Spleen (tissue), 11 donors: ENCODE measurements at regions not wholly inside any gene's neighbourhood (a gene's known extent, or its start where the extent isn't known, plus 50 kb on each side); places are given as distances from the start of the nearest gene placed in this dataset.
"Not testable (repeated sequence)": the region's sequence is repeated elsewhere in the genome, so short reads cannot be mapped to it uniquely, and the experiment has no call there.

Source experiments
- DNase-seq: peaks from one replicate; pipeline ENCODE4 v3.0.0-alpha.2; 2020
- H3K27ac ChIP-seq, 8 donors: fragments of 200-600 bp; sonication (generic) in 7 of 8; 1 replicate in 4 of 8; 2 replicates in 4 of 8; pipeline versions ENCODE4 v1.5.0 to v1.8.0; 2016 to 2021; ENCODE audit warnings: inconsistent platforms in 4 of 8, mild to moderate bottlenecking in 4 of 8, moderate library complexity in 1 of 8
- H3K27me3 ChIP-seq, 7 donors: fragments of 200-600 bp; sonication (generic) in 6 of 7; replicated peaks in 1 of 7; 1 replicate in 4 of 7; 2 replicates in 3 of 7; pipeline versions ENCODE4 v1.5.0 to v1.8.0; 2016 to 2021; ENCODE audit warnings: inconsistent platforms in 3 of 7, mild to moderate bottlenecking in 1 of 7
- H3K36me3 ChIP-seq, 6 donors: fragments of 200-600 bp; sonication (generic) in 5 of 6; 1 replicate in 4 of 6; 2 replicates in 2 of 6; pipeline versions ENCODE4 v1.5.0 to v1.8.0; 2016 to 2021; ENCODE audit warnings: inconsistent platforms in 2 of 6
- H3K4me1 ChIP-seq, 6 donors: fragments of 200-600 bp; sonication (generic) in 5 of 6; 1 replicate in 3 of 6; 2 replicates in 3 of 6; pipeline versions ENCODE4 v1.5.0 to v1.8.0; 2016 to 2021; ENCODE audit warnings: inconsistent platforms in 3 of 6
- H3K4me3 ChIP-seq, 8 donors: fragments of 200-600 bp; sonication (generic) in 7 of 8; 1 replicate in 4 of 8; 2 replicates in 4 of 8; pipeline versions ENCODE4 v1.5.0 to v1.8.0; 2016 to 2021; ENCODE audit warnings: inconsistent platforms in 4 of 8, mild to moderate bottlenecking in 4 of 8, moderate library complexity in 2 of 8
- H3K9me3 ChIP-seq, 8 donors: fragments of 200-600 bp; sonication (generic) in 7 of 8; 1 replicate in 4 of 8; 2 replicates in 4 of 8; pipeline versions ENCODE4 v1.5.0 to v1.8.0; 2016 to 2021; ENCODE audit warnings: inconsistent platforms in 4 of 8
- POLR2AphosphoS5 ChIP-seq, 3 donors: sonication (generic); formaldehyde crosslinking; IDR thresholded peaks; one replicate each; pipeline ENCODE4 v1.5.1; 2017; ENCODE audit warnings: antibody characterized with exemption in 3 of 3
- WGBS, 5 donors: extraction: QIAGEN DNeasy Blood & Tissue Kit in 3 of 5; methylation state at CpG; one replicate each; pipeline versions ENCODE4 v1.1.5 to v1.1.7; 2013 to 2018; 5-methylcytosine and 5-hydroxymethylcytosine counted together
- intact Hi-C: fragments of 100-400 bp; cut with DNase I; formaldehyde crosslinking; loops from one replicate; pipeline ENCODE4 v1.15.0; 2023; ENCODE audit warnings: low total_unique reads
- donor health status: healthy with polysubstance abuse.
- donor health status: DM: no; HTN: no; CAD: no; lungs with moderate emphysema.
- donor health status: DM: no; HTN: no; CAD: no.
- donor health status: Bipolar disorder and iron deficiency.
- donor health status: healthy.
- donor health status: DM: no; HTN: no; CAD: no.
- donor health status: DM: yes; HTN: yes; CAD: no.

DNA sequence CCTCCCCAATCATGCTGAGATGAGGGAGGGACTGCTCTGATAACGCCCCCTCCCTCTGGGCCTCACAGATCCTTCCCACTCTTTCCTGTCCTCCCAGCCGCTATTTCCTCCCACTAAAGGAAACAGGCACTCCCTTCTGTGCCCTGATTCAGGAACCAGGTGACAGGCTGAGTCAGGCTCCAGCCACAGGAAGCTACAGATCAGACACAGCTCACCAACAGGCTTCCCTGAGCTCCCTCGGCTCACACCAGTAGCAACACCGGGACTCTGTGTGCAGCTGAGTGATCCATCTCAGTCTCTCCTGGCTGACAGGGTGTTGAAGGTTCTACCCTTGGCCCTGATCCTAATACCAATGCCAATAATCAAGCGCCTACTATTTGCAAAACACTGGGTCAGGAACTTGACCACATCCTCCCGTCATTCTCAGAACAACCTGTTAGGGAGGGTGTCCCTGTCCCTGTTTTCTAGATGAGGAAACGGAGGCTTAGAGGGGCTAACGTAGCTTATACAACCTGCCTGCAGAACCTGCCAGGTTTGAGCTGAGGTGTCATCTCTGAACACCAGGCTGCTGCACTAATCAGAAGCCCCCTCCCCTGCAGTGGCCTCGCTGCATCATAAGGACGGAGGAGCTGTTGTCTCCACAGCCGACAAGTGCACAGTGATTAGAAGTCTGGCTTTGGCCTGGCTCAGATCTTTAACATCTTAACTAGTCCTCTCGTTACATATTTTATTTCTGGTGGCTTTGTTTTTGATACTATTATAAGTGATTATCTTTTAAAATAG, 126.3 kb downstream of the LRRC37A3 start:
- H3K4me1 ChIP-seq = peaks cover 0 to 41% (median 14%) of the 10 kb centered on the region in 6 donors
- peaks cover 0 to 83% (median 10%) of the 10 kb centered on the region in 6 donors for H3K36me3 ChIP-seq
- peak overlapping the region in 5 of 8 donors; percentile 37 to 84 (median 72) for H3K27ac ChIP-seq
- peak in 2 of 3 donors; percentile 64 to 74 for TF ChIP-seq POLR2AphosphoS5 (IDR thresholded peaks at IDR 0.05)
- H3K9me3 ChIP-seq, H3K27me3 ChIP-seq, intact Hi-C loops, DNase-seq: not testable (repeated sequence)
- WGBS, 5 donors = 27 to 42% (median 36%) methylated on average over 9 to 12 of the region's 12 CpGs
- H3K4me3 ChIP-seq = peak overlapping the region in 1 of 8 donors; percentile 17

DNA sequence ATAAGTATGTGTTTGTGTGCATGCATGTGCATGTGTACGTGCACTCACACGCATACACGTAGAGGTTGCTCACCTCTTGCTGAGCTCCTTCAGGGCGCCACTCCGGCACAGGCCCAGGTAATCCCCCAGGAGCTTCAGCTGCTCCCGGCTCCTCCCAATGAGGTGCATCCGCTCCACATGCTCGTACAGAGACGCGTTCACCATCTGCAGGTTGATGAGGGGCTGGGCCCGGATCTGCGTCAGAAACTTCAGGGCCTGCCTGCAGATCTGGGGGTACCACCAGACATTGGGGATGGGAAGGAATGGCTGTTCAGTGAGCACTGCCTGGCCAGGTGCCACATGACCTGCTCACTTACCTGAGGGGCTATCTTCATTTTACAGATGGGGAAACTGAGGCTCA, 127.0 kb downstream of the LRRC37A3 start:
- DNase-seq, intact Hi-C loops, H3K27me3 ChIP-seq, H3K4me3 ChIP-seq, H3K9me3 ChIP-seq: not testable (repeated sequence)
- peaks cover 0 to 37% (median 11%) of the 10 kb centered on the region in 6 donors for H3K4me1 ChIP-seq
- H3K27ac ChIP-seq = peak overlapping the region in 4 of 8 donors; percentile 70 to 84 (median 75)
- 85 to 93% (median 91%) methylated on average over 9 to 12 of the region's 12 CpGs for WGBS, 5 donors
- peaks cover 0 to 86% (median 10%) of the 10 kb centered on the region in 6 donors for H3K36me3 ChIP-seq

DNA sequence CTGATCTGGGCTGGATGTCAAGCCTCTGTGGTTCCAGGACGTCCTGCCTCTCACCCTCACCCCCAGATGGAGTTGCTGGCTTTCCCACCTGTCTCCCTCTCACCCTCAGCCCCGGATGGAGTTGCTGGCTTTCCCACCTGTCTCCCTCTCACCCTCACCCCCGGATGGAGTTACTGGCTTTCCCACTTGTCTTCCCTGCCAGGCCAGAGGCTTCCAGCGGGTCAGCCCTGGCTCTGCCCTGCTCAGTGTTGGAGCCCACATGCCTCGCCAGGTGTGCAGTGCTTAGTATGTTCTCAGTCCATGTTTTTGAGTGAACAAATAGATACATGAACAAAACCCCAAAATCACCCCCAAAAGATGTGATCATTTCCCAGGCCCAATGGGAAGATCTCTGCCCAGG, 127.6 kb downstream of the LRRC37A3 start:
- WGBS, 5 donors = 67 to 87% (median 78%) methylated on average over 4 to 5 of the region's 5 CpGs
- H3K4me3 ChIP-seq, H3K27me3 ChIP-seq, H3K9me3 ChIP-seq, intact Hi-C loops: not testable (repeated sequence)
- peaks cover 0 to 88% (median 13%) of the 10 kb centered on the region in 6 donors for H3K36me3 ChIP-seq
- peaks cover 0 to 37% (median 11%) of the 10 kb centered on the region in 6 donors for H3K4me1 ChIP-seq
- H3K27ac ChIP-seq = peak overlapping the region in 1 of 8 donors; percentile 78
- peak; percentile 33 for DNase-seq

DNA sequence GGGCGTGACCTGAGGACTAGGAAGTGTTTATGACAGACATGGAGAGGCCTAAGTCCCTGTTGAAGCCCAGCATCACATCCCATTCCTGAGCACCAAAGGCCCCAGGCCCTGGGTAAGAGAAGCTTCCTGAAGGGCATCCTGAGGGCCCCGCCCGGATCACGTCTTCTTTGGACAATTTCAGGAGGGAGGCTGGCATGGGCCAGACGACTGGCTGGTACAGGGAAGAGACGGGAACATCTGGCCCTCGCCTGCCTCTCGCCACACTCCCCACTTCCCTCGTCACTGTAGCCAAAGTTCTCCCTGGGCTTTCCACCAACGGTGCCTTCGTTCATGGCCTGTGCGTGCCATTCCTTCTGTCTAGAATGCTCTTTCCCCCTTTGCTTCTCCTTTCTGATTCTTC, 128.1 kb downstream of the LRRC37A3 start:
- DNase-seq = peak; percentile 24
- H3K4me3 ChIP-seq, H3K9me3 ChIP-seq, intact Hi-C loops, H3K27me3 ChIP-seq, H3K27ac ChIP-seq: not testable (repeated sequence)
- 79 to 86% (median 85%) methylated on average over 9 to 12 of the region's 12 CpGs for WGBS, 5 donors
- Histone ChIP-seq H3K36me3 (peaks cover 0 to 91% (median 18%) of the 10 kb centered on the region in 6 donors), H3K4me1 (peaks cover 0 to 37% (median 11%) of the 10 kb centered on the region in 6 donors)

DNA sequence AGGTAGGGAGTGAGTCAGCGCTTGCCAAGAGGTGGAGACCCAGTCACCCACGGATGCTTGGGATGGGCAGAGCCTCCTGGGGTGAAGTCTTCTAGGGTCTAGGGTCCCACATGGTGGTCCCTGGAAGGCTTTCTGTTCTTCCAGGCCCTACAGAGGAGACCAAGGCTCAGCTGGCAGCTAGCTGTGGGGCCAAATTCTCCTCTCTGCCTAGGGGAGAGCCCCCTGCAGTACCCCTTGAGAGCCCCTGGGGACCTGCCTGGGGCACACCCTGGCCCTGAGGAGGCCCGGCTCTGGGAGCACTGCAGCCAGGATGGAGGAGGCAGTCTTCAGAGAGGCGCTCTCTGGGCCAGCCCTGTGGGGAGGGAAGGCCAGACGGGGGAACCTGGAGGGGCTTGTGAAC, 128.6 kb upstream of the SMURF2 start:
- TF ChIP-seq POLR2AphosphoS5 (IDR thresholded peaks at IDR 0.05) = peak in 1 of 3 donors; percentile 4
- H3K4me3 ChIP-seq, H3K27me3 ChIP-seq, intact Hi-C loops, H3K27ac ChIP-seq, H3K9me3 ChIP-seq: not testable (repeated sequence)
- peak; percentile 29 for DNase-seq
- Histone ChIP-seq H3K36me3 (peaks cover 0 to 91% (median 23%) of the 10 kb centered on the region in 6 donors), H3K4me1 (peaks cover 0 to 37% (median 11%) of the 10 kb centered on the region in 6 donors)
- WGBS, 5 donors = 81 to 90% (median 89%) methylated on average over 4 to 5 of the region's 5 CpGs; no CpG with 5 or more reads in 1 of the 5 donors

DNA sequence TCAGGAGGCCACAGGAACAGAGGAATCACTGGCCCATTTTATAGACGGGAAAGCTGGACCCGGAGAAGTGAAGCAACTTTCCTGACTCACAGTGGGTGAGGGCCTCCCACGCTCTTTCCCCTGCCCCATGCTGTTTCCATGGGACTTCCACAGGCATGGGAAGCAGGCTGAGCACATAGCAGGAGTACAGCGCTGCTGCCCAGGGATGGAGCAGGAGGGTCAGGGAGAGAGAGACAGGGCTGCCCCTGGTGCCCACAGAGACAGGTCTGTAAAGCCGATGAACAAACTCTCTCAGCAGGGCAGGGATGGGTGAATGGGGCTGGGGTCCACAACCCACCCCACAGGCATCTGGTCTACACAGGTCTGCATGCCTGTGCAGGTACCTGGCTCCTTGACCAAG, 128.1 kb upstream of the SMURF2 start:
- H3K27me3 ChIP-seq, intact Hi-C loops, H3K4me3 ChIP-seq, H3K9me3 ChIP-seq, H3K27ac ChIP-seq: not testable (repeated sequence)
- 91 to 100% (median 94%) methylated on average over 2 to 5 of the region's 5 CpGs for WGBS, 5 donors
- DNase-seq = peak; percentile 43
- Histone ChIP-seq H3K36me3 (peaks cover 0 to 93% (median 27%) of the 10 kb centered on the region in 6 donors), H3K4me1 (peaks cover 0 to 36% (median 11%) of the 10 kb centered on the region in 6 donors)

DNA sequence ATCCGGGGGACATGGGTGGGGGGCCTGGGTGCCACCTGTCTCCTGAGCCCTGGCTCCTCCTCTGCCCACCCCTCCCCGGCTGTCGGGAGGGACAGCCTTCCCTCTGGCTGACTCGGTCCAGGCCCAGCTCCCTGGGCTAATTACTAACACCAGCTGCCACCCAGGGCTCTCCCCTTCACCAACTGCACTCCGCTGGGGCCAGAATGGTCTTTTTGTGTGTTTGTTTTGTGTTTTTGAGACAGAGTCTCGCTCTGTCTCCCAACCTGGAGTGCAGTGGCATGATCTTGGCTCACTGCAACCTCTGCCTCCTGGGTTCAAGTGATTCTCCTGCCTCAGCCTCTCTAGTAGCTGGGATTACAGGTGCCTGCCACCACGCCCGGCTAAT, 126.9 kb upstream of the SMURF2 start:
- H3K9me3 ChIP-seq, H3K27ac ChIP-seq, H3K4me3 ChIP-seq, intact Hi-C loops, H3K27me3 ChIP-seq: not testable (repeated sequence)
- WGBS, 5 donors = 80 to 94% (median 92%) methylated on average over 7 to 8 of the region's 8 CpGs
- peak; percentile 33 for DNase-seq
- H3K36me3 ChIP-seq = peaks cover 0 to 93% (median 32%) of the 10 kb centered on the region in 6 donors
- peaks cover 0 to 25% (median 11%) of the 10 kb centered on the region in 6 donors for H3K4me1 ChIP-seq
